ENCODE measurements at regions not wholly inside any gene's neighbourhood (a gene's known extent, or its start where the extent isn't known, plus 50 kb on each side); places are given as distances from the start of the nearest gene placed in this dataset.

- TF ChIP-seq POLR2A (IDR thresholded peaks at IDR 0.05) (no peak), EP300 (IDR thresholded peaks at IDR 0.05) (no peak)
- Histone ChIP-seq H3K27me3 (no peaks in the 10 kb centered on the region), H3K4me3 (no peak overlapping the region), H3K4me1 (peaks cover 0 to 18% (median 6%) of the 10 kb centered on the region in 4 donors), H3K36me3 (no peaks in the 10 kb centered on the region), H3K9me3 (peaks cover 0 to 7% (median 3%) of the 10 kb centered on the region in 4 donors), H3K27ac (no peak overlapping the region)
- DNase-seq, result peak in 1 of 2 donors; percentile 50
- WGBS, 5 donors, result 27 to 45% (median 38%) methylated on average over 8 of the region's 8 CpGs
- intact Hi-C loops (cut with DNase I; ENCODE audit: low total_unique reads), result no loop called here
Observed at GRCh38 chr6:3664625-3665041, 86.9 kb downstream of the PXDC1 start.

GRCh38 chr6:3663811-3664210, 87.7 kb downstream of the PXDC1 start:
- Histone ChIP-seq H3K9me3 (no peaks in the 10 kb centered on the region), H3K4me1 (peaks cover 0 to 18% (median 6%) of the 10 kb centered on the region in 4 donors), H3K27ac (no peak overlapping the region), H3K4me3 (no peak overlapping the region), H3K36me3 (no peaks in the 10 kb centered on the region), H3K27me3 (no peaks in the 10 kb centered on the region)
- intact Hi-C loops (cut with DNase I; ENCODE audit: low total_unique reads), result no loop called here
- TF ChIP-seq CTCF (IDR thresholded peaks at IDR 0.05) (no peak), POLR2AphosphoS5 (IDR thresholded peaks at IDR 0.05) (no peak), POLR2A (IDR thresholded peaks at IDR 0.05) (no peak), EP300 (IDR thresholded peaks at IDR 0.05) (no peak)
- 83 to 92% (median 90%) methylated on average over 6 of the region's 6 CpGs for WGBS, 5 donors
- no peak for DNase-seq

- TF ChIP-seq EP300 (IDR thresholded peaks at IDR 0.05), result no peak
- no peak for TF ChIP-seq POLR2A (IDR thresholded peaks at IDR 0.05)
- no peak for TF ChIP-seq POLR2AphosphoS5 (IDR thresholded peaks at IDR 0.05)
- TF ChIP-seq CTCF (IDR thresholded peaks at IDR 0.05), result no peak
- Histone ChIP-seq H3K27me3 (no peaks in the 10 kb centered on the region), H3K36me3 (no peaks in the 10 kb centered on the region), H3K9me3 (no peaks in the 10 kb centered on the region), H3K4me3 (no peak overlapping the region), H3K4me1 (peaks cover 0 to 18% (median 6%) of the 10 kb centered on the region in 4 donors), H3K27ac (no peak overlapping the region)
- intact Hi-C loops (cut with DNase I; ENCODE audit: low total_unique reads), result no loop called here
- no peak for DNase-seq
- WGBS, 5 donors, result 78 to 90% (median 87%) methylated on average over 8 of the region's 8 CpGs
Observed at GRCh38 chr6:3663081-3663480, 88.4 kb downstream of the PXDC1 start.

- Histone ChIP-seq H3K27ac (no peak overlapping the region), H3K27me3 (no peaks in the 10 kb centered on the region), H3K36me3 (no peaks in the 10 kb centered on the region), H3K9me3 (no peaks in the 10 kb centered on the region), H3K4me3 (no peak overlapping the region), H3K4me1 (peaks cover 0 to 18% (median 6%) of the 10 kb centered on the region in 4 donors)
- DNase-seq, result no peak
- intact Hi-C loops (cut with DNase I; ENCODE audit: low total_unique reads), result no loop called here
- 85 to 91% (median 89%) methylated on average over 12 of the region's 12 CpGs for WGBS, 5 donors
- TF ChIP-seq POLR2A (IDR thresholded peaks at IDR 0.05) (no peak), CTCF (IDR thresholded peaks at IDR 0.05) (no peak), POLR2AphosphoS5 (IDR thresholded peaks at IDR 0.05) (no peak), EP300 (IDR thresholded peaks at IDR 0.05) (no peak)
Observed at GRCh38 chr6:3661390-3661789, 90.1 kb downstream of the PXDC1 start.

- WGBS, 5 donors, result 86 to 92% (median 89%) methylated on average over 8 of the region's 8 CpGs
- intact Hi-C loops (cut with DNase I; ENCODE audit: low total_unique reads), result no loop called here
- no peak for TF ChIP-seq POLR2AphosphoS5 (IDR thresholded peaks at IDR 0.05)
- no peak for TF ChIP-seq EP300 (IDR thresholded peaks at IDR 0.05)
- TF ChIP-seq CTCF (IDR thresholded peaks at IDR 0.05), result no peak
- TF ChIP-seq POLR2A (IDR thresholded peaks at IDR 0.05), result no peak
- Histone ChIP-seq H3K9me3 (no peaks in the 10 kb centered on the region), H3K36me3 (no peaks in the 10 kb centered on the region), H3K27ac (no peak overlapping the region), H3K4me1 (peaks cover 0 to 13% (median 6%) of the 10 kb centered on the region in 4 donors), H3K27me3 (no peaks in the 10 kb centered on the region), H3K4me3 (no peak overlapping the region)
- no peak for DNase-seq
Observed at GRCh38 chr6:3660473-3660872, 91.0 kb downstream of the PXDC1 start.
